Transverse colon (tissue), 4 donors: ENCODE measurements at regions not wholly inside any gene's neighbourhood (a gene's known extent, or its start where the extent isn't known, plus 50 kb on each side); places are given as distances from the start of the nearest gene placed in this dataset.

Source experiments
- DNase-seq: peaks from one replicate; pipeline ENCODE4 v3.0.0-alpha.2; 2019
- H3K27ac ChIP-seq, 4 donors: fragments of 200-600 bp; sonication (generic); 2 replicates each; pipeline ENCODE4 v1.5.1; 2016 to 2018; ENCODE audit warnings: inconsistent platforms in 4 of 4
- H3K27me3 ChIP-seq: fragments of 200-600 bp; sonication (generic); 2 replicates; pipeline ENCODE4 v1.5.1; 2017; ENCODE audit warnings: inconsistent platforms
- H3K36me3 ChIP-seq, 4 donors: fragments of 200-600 bp; sonication (generic); 2 replicates each; pipeline ENCODE4 v1.5.1; 2017 to 2019; ENCODE audit warnings: inconsistent platforms in 4 of 4
- H3K4me1 ChIP-seq, 4 donors: fragments of 200-600 bp; sonication (generic); 2 replicates each; pipeline ENCODE4 v1.5.1; 2017 to 2020; ENCODE audit warnings: inconsistent platforms in 4 of 4
- H3K4me3 ChIP-seq, 4 donors: fragments of 200-600 bp; sonication (generic); 1 replicate in 1 of 4; 2 replicates in 3 of 4; pipeline versions ENCODE4 v1.5.1 to v1.6.1; 2017 to 2019; ENCODE audit warnings: inconsistent platforms in 4 of 4
- H3K9me3 ChIP-seq, 2 donors: fragments of 200-600 bp; sonication (generic); 2 replicates each; pipeline ENCODE4 v1.5.1; 2017 to 2019; ENCODE audit warnings: inconsistent platforms in 2 of 2
- EP300 ChIP-seq: sonication (generic); formaldehyde crosslinking; IDR thresholded peaks from one replicate; pipeline ENCODE4 v1.6.1; 2017; ENCODE audit warnings: antibody characterized with exemption, low read depth
- POLR2A ChIP-seq: fragments of 450-650 bp; IDR thresholded peaks from one replicate; pipeline ENCODE4 v1.6.1; 2016; ENCODE audit warnings: antibody characterized with exemption, mild to moderate bottlenecking, moderate library complexity
- POLR2AphosphoS5 ChIP-seq, 3 donors: sonication (generic); formaldehyde crosslinking; IDR thresholded peaks; one replicate each; pipeline ENCODE4 v1.6.1; 2016; ENCODE audit warnings: antibody characterized with exemption in 3 of 3
- WGBS, 2 donors: methylation state at CpG; one replicate each; pipeline ENCODE4 v1.1.5; 2018; ENCODE audit warnings: low coverage in 1 of 2; 5-methylcytosine and 5-hydroxymethylcytosine counted together
- in situ Hi-C, 4 donors: fragments of 200-750 bp; cut with MboI; loops; one replicate each; pipeline versions ENCODE4 v1.15.0 to v1.15.1; 2017; ENCODE audit warnings: low sequenced_read_pairs in 3 of 4, low pct_ligation_motif_present in 1 of 4, low pct_unique_long_range_greater_than_20kb in 1 of 4
- intact Hi-C: fragments of 100-400 bp; cut with DNase I; formaldehyde crosslinking; loops from one replicate; pipeline ENCODE4 v1.15.1; 2023; ENCODE audit warnings: low total_unique reads
- TF ChIP-seq, protein P1 (sequence below), 5 experiments: fragments of 200-600 bp in 3 of 5; fragments of 450-650 bp in 2 of 5; sonication (generic) in 3 of 5; IDR thresholded peaks; 1 replicate in 2 of 5; 2 replicates in 3 of 5; pipeline ENCODE4 v1.5.1; 2016 to 2017; ENCODE audit warnings: antibody characterized with exemption in 5 of 5, inconsistent platforms in 3 of 5, mild to moderate bottlenecking in 2 of 5, moderate library complexity in 1 of 5

DNA sequence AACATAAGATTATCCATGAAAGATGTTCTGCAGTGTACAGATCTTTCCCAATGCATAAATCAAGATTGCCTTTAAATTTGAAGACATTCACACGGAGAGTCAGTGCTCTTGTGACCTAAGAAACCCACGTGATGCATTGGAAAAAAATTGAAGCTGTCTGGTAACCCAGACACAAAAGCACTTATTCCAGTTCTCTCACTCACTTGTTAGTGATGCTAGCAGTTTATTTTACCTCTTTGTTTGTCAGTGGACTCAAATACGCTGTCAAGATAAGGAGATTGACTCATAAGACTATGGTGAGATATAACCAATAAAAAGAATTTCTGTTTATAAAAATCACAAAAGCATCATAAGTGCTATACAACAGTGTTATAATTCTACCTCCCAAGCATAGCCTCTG, 245.8 kb upstream of the SMIM31 start:
- Histone ChIP-seq H3K9me3 (no peaks in the 10 kb centered on the region), H3K4me3 (no peak overlapping the region), H3K4me1 (no peaks in the 10 kb centered on the region), H3K27me3 (no peaks in the 10 kb centered on the region), H3K36me3 (no peaks in the 10 kb centered on the region), H3K27ac (no peak overlapping the region)
- intact Hi-C loops: no loop called here
- in situ Hi-C loops: no loop called here
- TF ChIP-seq EP300: no peak
- TF ChIP-seq, protein P1, sequence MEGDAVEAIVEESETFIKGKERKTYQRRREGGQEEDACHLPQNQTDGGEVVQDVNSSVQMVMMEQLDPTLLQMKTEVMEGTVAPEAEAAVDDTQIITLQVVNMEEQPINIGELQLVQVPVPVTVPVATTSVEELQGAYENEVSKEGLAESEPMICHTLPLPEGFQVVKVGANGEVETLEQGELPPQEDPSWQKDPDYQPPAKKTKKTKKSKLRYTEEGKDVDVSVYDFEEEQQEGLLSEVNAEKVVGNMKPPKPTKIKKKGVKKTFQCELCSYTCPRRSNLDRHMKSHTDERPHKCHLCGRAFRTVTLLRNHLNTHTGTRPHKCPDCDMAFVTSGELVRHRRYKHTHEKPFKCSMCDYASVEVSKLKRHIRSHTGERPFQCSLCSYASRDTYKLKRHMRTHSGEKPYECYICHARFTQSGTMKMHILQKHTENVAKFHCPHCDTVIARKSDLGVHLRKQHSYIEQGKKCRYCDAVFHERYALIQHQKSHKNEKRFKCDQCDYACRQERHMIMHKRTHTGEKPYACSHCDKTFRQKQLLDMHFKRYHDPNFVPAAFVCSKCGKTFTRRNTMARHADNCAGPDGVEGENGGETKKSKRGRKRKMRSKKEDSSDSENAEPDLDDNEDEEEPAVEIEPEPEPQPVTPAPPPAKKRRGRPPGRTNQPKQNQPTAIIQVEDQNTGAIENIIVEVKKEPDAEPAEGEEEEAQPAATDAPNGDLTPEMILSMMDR (IDR thresholded peaks at IDR 0.05): no peak
- no peak for TF ChIP-seq POLR2A
- TF ChIP-seq POLR2AphosphoS5 (IDR thresholded peaks at IDR 0.05): no peak
- WGBS, 2 donors: 36 to 59% methylated on average over 3 of the region's 3 CpGs
- DNase-seq: no peak

DNA sequence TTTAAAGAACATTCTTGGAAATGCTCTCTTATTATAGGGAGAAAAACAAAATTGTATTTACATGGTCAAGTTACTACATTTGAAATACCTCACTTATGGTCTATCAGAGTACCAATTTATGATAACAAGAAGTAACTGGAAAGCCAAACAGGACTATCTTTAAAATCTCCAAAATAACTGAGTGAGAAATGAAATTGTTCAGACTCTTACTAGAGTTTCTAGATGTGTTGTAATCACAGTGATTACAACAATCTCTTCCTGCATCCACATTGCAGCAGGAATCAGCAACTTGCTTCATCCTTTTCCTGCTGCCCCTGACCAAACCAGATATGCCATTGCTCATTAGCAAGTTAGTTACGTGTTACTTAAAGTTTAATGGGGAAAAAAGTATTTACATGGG, 245.2 kb upstream of the SMIM31 start:
- DNase-seq: no peak
- no peak for TF ChIP-seq POLR2AphosphoS5 (IDR thresholded peaks at IDR 0.05)
- TF ChIP-seq, protein P1 (IDR thresholded peaks at IDR 0.05): no peak
- no peak for TF ChIP-seq EP300
- TF ChIP-seq POLR2A: no peak
- 64 to 70% methylated on average over 1 of the region's 1 CpG for WGBS, 2 donors
- no peaks in the 10 kb centered on the region for H3K9me3 ChIP-seq
- no peaks in the 10 kb centered on the region for H3K36me3 ChIP-seq
- H3K27ac ChIP-seq: no peak overlapping the region
- in situ Hi-C loops: no loop called here
- no peaks in the 10 kb centered on the region for H3K27me3 ChIP-seq
- H3K4me3 ChIP-seq: no peak overlapping the region
- H3K4me1 ChIP-seq: no peaks in the 10 kb centered on the region
- intact Hi-C loops: no loop called here

DNA sequence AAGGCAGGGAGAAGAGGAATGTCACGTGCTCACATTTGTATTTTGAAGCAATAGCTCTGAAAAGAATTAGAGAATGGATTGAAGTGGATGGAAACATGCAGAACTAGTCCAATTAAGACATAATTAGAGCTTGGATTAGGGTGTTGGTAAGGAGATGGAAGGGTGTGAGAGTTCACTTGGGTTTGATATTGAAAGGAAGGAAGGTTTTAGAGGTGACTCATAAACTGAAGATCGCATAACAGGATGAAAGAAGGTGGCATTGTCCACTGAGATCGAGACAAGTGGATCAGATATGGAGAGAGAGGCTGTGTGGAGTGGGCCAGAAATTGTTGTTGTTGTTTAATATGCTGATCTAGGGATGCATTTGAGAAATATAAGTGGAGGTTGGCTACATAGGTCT, 244.0 kb upstream of the SMIM31 start:
- H3K36me3 ChIP-seq: no peaks in the 10 kb centered on the region
- intact Hi-C loops: no loop called here
- H3K4me1 ChIP-seq: no peaks in the 10 kb centered on the region
- no peak overlapping the region for H3K27ac ChIP-seq
- H3K9me3 ChIP-seq: no peaks in the 10 kb centered on the region
- no peak for TF ChIP-seq POLR2AphosphoS5 (IDR thresholded peaks at IDR 0.05)
- TF ChIP-seq POLR2A: no peak
- no peak for TF ChIP-seq EP300
- TF ChIP-seq, protein P1 (IDR thresholded peaks at IDR 0.05): no peak
- no peak overlapping the region for H3K4me3 ChIP-seq
- H3K27me3 ChIP-seq: no peaks in the 10 kb centered on the region
- in situ Hi-C loops: no loop called here
- WGBS, 2 donors: 42 to 43% methylated on average over 3 of the region's 3 CpGs
- no peak for DNase-seq

DNA sequence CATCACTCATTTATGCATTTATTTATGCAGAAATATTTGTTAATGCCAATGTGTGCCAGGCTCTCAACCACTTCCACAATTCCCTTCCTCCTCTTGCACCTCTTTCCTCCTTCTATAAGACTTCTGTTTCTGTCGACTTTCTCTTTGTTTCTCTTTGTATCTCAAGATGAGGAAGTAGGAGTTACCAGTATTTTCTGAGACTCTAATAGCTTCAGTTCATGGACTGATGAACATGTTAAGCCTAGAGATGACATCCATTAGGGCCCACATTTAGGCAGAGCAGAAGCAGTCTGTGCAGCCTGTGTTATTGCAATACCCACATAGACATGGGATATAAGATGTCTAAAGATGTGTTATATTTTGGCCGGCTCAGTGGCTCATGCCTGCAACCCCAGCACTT, 241.8 kb upstream of the SMIM31 start:
- DNase-seq: no peak
- H3K27me3 ChIP-seq: no peaks in the 10 kb centered on the region
- TF ChIP-seq EP300 (no peak), POLR2AphosphoS5 (IDR thresholded peaks at IDR 0.05) (no peak), POLR2A (no peak)
- TF ChIP-seq, protein P1 (IDR thresholded peaks at IDR 0.05): no peak
- 66 to 70% methylated on average over 1 to 2 of the region's 2 CpGs for WGBS, 2 donors
- no peaks in the 10 kb centered on the region for H3K36me3 ChIP-seq
- H3K27ac ChIP-seq: no peak overlapping the region
- intact Hi-C loops: no loop called here
- in situ Hi-C loops: no loop called here
- no peak overlapping the region for H3K4me3 ChIP-seq
- no peaks in the 10 kb centered on the region for H3K4me1 ChIP-seq
- no peaks in the 10 kb centered on the region for H3K9me3 ChIP-seq
